Panc1 (cell line): ENCODE measurements at regions not wholly inside any gene's neighbourhood (a gene's known extent, or its start where the extent isn't known, plus 50 kb on each side); places are given as distances from the start of the nearest gene placed in this dataset.

Experiments used
- ATAC-seq: fragments of 200-7000 bp; cut with Tn5 transposase; 2 replicates; pipeline ENCODE4 v1.9.1; 2020; ENCODE audit warnings: mild to moderate bottlenecking, moderate library complexity
- BruUV-seq: library from RNA; stranded (reverse); fragments of 400-500 nt; replicated peaks from 2 replicates; lab custom pipeline; 2021; lab: Mats Ljungman, UMichigan
- CTCF ChIA-PET: fragments of 300-600 bp; sonication (Branson Sonifier 250); formaldehyde crosslinking; loops from one replicate; lab custom pipeline; 2022; ENCODE audit warnings: antibody characterized with exemption; lab: Charles Lee
- POLR2A ChIA-PET: fragments of 300-600 bp; sonication (Branson Sonifier 250); formaldehyde crosslinking; loops from one replicate; lab custom pipeline; 2022; ENCODE audit warnings: antibody characterized with exemption; lab: Charles Lee
- DNase-seq: peaks from one replicate; pipeline ENCODE4 v3.0.0-alpha.2; 2010; ENCODE audit warnings: low read depth, low spot score
- H3K27ac ChIP-seq: 2 replicates; pipeline ENCODE4 v1.5.1; 2011; ENCODE audit warnings: mild to moderate bottlenecking, low read length, inconsistent platforms
- H3K27me3 ChIP-seq: fragments of 200-500 bp; sonication (Bioruptor generic); 2 replicates; pipeline ENCODE4 v1.6.0; 2014; ENCODE audit warnings: low read length, inconsistent platforms; ENCODE audit not compliant: control insufficient read depth, insufficient read depth
- H3K36me3 ChIP-seq: fragments of 200-500 bp; sonication (Bioruptor generic); 2 replicates; pipeline ENCODE4 v1.5.1; 2014; ENCODE audit warnings: inconsistent platforms, mild to moderate bottlenecking, low read length, moderate library complexity; ENCODE audit not compliant: control insufficient read depth, insufficient read depth
- H3K4me1 ChIP-seq: 2 replicates; pipeline ENCODE4 v1.5.1; 2011; ENCODE audit warnings: inconsistent platforms, mild to moderate bottlenecking, low read length, moderate library complexity; ENCODE audit not compliant: control insufficient read depth, insufficient read depth
- H3K4me3 ChIP-seq, 2 experiments: 2 replicates each; pipeline ENCODE4 v1.5.1; 2011 to 2012; ENCODE audit warnings: low read depth in 2 of 2, low read length in 2 of 2, mild to moderate bottlenecking in 2 of 2, inconsistent platforms in 1 of 2, moderate library complexity in 1 of 2
- H3K9me3 ChIP-seq: fragments of 200-500 bp; sonication (Bioruptor generic); 2 replicates; pipeline ENCODE4 v1.5.1; 2014; ENCODE audit warnings: low read depth, mild to moderate bottlenecking, inconsistent platforms, low read length, moderate library complexity; ENCODE audit not compliant: control insufficient read depth, insufficient read depth
- POLR2AphosphoS5 ChIP-seq: IDR thresholded peaks from 2 replicates; pipeline ENCODE4 v1.6.1; 2012; ENCODE audit warnings: mild to moderate bottlenecking, low read depth, low read length, moderate library complexity
- REST ChIP-seq, 2 experiments: IDR thresholded peaks; 2 replicates each; pipeline ENCODE4 v1.6.1; 2011 to 2012; ENCODE audit warnings: low read depth in 2 of 2, control low read depth in 1 of 2, low read length in 1 of 2, mild to moderate bottlenecking in 1 of 2, moderate library complexity in 1 of 2; ENCODE audit not compliant: insufficient read depth in 1 of 2
- SIN3A ChIP-seq: IDR thresholded peaks from 2 replicates; pipeline ENCODE4 v1.6.1; 2012; ENCODE audit warnings: low read depth, mild to moderate bottlenecking, low read length, moderate library complexity, borderline replicate concordance; ENCODE audit not compliant: insufficient read depth
- TCF7L2 ChIP-seq: IDR thresholded peaks from 2 replicates; pipeline ENCODE4 v1.6.1; 2011; ENCODE audit warnings: mild to moderate bottlenecking, low read depth, low read length, inconsistent platforms
- in situ Hi-C: cut with HindIII; loops from 2 replicates; pipeline ENCODE4 v1.10.0; 2016; ENCODE audit warnings: low sequenced_read_pairs, low pct_unique_long_range_greater_than_20kb
- intact Hi-C: fragments of 100-400 bp; cut with micrococcal nuclease; formaldehyde crosslinking; loops from one replicate; pipeline ENCODE4 v1.10.0; 2022; ENCODE audit not compliant: unreplicated experiment
- TF ChIP-seq, protein P1 (sequence below): fragments of 450-650 bp; IDR thresholded peaks from 2 replicates; pipeline ENCODE4 v1.5.1; 2017; ENCODE audit warnings: mild to moderate bottlenecking

DNA sequence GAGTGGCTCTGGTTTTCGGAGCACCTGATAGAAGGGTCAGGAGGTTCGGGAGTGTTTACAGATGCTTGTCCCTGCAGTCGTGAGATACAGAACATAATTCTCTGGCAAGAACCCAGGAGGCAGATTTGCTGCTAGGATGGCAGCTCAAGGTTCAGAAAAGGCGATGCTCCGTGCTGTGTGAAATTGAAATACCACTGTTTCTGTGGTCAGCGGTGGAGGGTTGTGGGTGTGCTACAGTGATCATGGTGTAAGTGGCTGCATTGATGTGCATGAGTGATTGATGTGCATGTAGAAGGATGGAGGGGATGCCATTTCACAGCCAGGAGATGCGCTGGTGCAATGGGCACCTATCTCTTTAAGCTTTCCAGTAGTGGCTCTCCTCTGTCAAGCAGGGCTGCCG is 322.1 kb downstream of the GALR1 start:
- H3K4me1 ChIP-seq, result no peaks in the 10 kb centered on the region
- no peak for DNase-seq
- H3K4me3 ChIP-seq, result no peak overlapping the region
- no peak for ATAC-seq
- H3K36me3 ChIP-seq, result no peaks in the 10 kb centered on the region
- TF ChIP-seq, protein P1, sequence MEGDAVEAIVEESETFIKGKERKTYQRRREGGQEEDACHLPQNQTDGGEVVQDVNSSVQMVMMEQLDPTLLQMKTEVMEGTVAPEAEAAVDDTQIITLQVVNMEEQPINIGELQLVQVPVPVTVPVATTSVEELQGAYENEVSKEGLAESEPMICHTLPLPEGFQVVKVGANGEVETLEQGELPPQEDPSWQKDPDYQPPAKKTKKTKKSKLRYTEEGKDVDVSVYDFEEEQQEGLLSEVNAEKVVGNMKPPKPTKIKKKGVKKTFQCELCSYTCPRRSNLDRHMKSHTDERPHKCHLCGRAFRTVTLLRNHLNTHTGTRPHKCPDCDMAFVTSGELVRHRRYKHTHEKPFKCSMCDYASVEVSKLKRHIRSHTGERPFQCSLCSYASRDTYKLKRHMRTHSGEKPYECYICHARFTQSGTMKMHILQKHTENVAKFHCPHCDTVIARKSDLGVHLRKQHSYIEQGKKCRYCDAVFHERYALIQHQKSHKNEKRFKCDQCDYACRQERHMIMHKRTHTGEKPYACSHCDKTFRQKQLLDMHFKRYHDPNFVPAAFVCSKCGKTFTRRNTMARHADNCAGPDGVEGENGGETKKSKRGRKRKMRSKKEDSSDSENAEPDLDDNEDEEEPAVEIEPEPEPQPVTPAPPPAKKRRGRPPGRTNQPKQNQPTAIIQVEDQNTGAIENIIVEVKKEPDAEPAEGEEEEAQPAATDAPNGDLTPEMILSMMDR, result no peak
- TF ChIP-seq POLR2AphosphoS5 (no peak), REST (IDR thresholded peaks at IDR 0.05; ENCODE audit: insufficient read depth in 1 of 2, low read depth in 2 of 2, low read length in 1 of 2) (no peak), TCF7L2 (no peak), SIN3A (no peak)
- ChIA-PET CTCF (no interaction called here), POLR2A (no interaction called here)
- no peaks in the 10 kb centered on the region for H3K9me3 ChIP-seq
- no TSS peak for BruUV-seq
- H3K27ac ChIP-seq, result no peak overlapping the region
- H3K27me3 ChIP-seq, result no peaks in the 10 kb centered on the region
- in situ Hi-C loops (no loop called here), intact Hi-C loops (no loop called here)

DNA sequence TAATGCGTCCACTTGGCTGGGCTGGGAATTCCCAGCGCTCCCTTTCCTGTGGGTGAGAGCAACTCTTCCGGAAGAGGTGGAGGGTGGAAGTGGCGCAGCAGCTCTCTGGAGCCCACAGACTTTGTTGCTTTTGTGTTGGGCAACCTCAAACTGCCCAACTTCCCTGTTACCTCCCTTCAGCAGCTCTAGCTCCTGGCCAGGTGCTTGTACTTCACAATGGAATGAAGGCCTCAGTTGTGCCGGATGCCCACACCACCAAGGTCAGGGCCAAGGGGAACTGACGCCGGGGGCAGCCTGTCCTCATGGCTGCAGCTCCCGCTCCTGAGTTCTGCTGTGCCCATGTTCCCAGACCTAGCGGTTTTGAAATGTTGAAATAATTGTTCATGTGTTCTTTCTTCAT is 322.9 kb downstream of the GALR1 start:
- in situ Hi-C loops, result no loop called here
- intact Hi-C loops, result no loop called here
- H3K27ac ChIP-seq, result no peak overlapping the region
- ChIA-PET POLR2A (no interaction called here), CTCF (no interaction called here)
- DNase-seq, result no peak
- ATAC-seq, result no peak
- no peaks in the 10 kb centered on the region for H3K4me1 ChIP-seq
- BruUV-seq, result no TSS peak
- TF ChIP-seq SIN3A (no peak), POLR2AphosphoS5 (no peak), TCF7L2 (no peak), REST (IDR thresholded peaks at IDR 0.05; ENCODE audit: insufficient read depth in 1 of 2, low read depth in 2 of 2, low read length in 1 of 2) (no peak)
- TF ChIP-seq, protein P1, result no peak
- H3K9me3 ChIP-seq, result no peaks in the 10 kb centered on the region
- no peak overlapping the region for H3K4me3 ChIP-seq
- H3K27me3 ChIP-seq, result no peaks in the 10 kb centered on the region
- H3K36me3 ChIP-seq, result no peaks in the 10 kb centered on the region
